GM21447 (cell line): ENCODE measurements at regions not wholly inside any gene's neighbourhood (a gene's known extent, or its start where the extent isn't known, plus 50 kb on each side); places are given as distances from the start of the nearest gene placed in this dataset.

Source experiments
- ATAC-seq: cut with Tn5 transposase; IDR thresholded peaks from one replicate; pipeline ENCODE4 v1.9.1; 2021; ENCODE audit not compliant: unreplicated experiment

GRCh38 chr4:185966997-185967775 is 101.8 kb upstream of the TLR3 start:
- ATAC-seq: no peak

- ATAC-seq: no peak
These were observed 99.3 kb upstream of the TLR3 start for GRCh38 chr4:185969657-185970056.

GRCh38 chr4:185987961-185988627 is 80.9 kb upstream of the TLR3 start:
- ATAC-seq: no peak

GRCh38 chr4:185991770-185992169 is 77.2 kb upstream of the TLR3 start:
- no peak for ATAC-seq

- ATAC-seq: no peak
These were observed 76.4 kb upstream of the TLR3 start for GRCh38 chr4:185992585-185992984.

- ATAC-seq: no peak
These were observed 75.5 kb upstream of the TLR3 start for GRCh38 chr4:185993328-185993973.

- ATAC-seq: no peak
These were observed 74.2 kb upstream of the TLR3 start for GRCh38 chr4:185994750-185995149.

GRCh38 chr4:185995665-185996064 is 73.3 kb upstream of the TLR3 start:
- ATAC-seq: no peak

GRCh38 chr4:185997296-185997695 is 71.7 kb upstream of the TLR3 start:
- ATAC-seq: no peak

- ATAC-seq: no peak
These were observed 70.2 kb upstream of the TLR3 start for GRCh38 chr4:185998791-185999190.

- ATAC-seq: no peak
These were observed 69.7 kb upstream of the TLR3 start for GRCh38 chr4:185999207-185999606.

- no peak for ATAC-seq
These were observed 66.1 kb upstream of the TLR3 start for GRCh38 chr4:186002853-186003252.

GRCh38 chr4:186003746-186004145 is 65.2 kb upstream of the TLR3 start:
- ATAC-seq: no peak

- ATAC-seq: no peak
These were observed 60.9 kb upstream of the TLR3 start for GRCh38 chr4:186008057-186008456.

GRCh38 chr4:186009976-186010375 is 59.0 kb upstream of the TLR3 start:
- no peak for ATAC-seq

GRCh38 chr4:186010821-186011220 is 58.1 kb upstream of the TLR3 start:
- ATAC-seq: no peak

- no peak for ATAC-seq
These were observed 56.9 kb upstream of the TLR3 start for GRCh38 chr4:186012071-186012470.

- no peak for ATAC-seq
These were observed 55.4 kb upstream of the TLR3 start for GRCh38 chr4:186013419-186014186.

GRCh38 chr4:186015212-186015817 is 53.6 kb upstream of the TLR3 start:
- no peak for ATAC-seq

GRCh38 chr4:186016796-186017195 is 52.2 kb upstream of the TLR3 start:
- ATAC-seq: no peak

- ATAC-seq: no peak
These were observed 51.2 kb upstream of the TLR3 start for GRCh38 chr4:186017801-186018200.
